HCT116 (cell line): ENCODE measurements at regions not wholly inside any gene's neighbourhood (a gene's known extent, or its start where the extent isn't known, plus 50 kb on each side); places are given as distances from the start of the nearest gene placed in this dataset.

Source experiments
- ATAC-seq: fragments of 200-7000 bp; cut with Tn5 transposase; 2 replicates; pipeline ENCODE4 v1.9.1; 2020; ENCODE audit warnings: mild to moderate bottlenecking, moderate library complexity
- BruUV-seq: library from RNA; stranded (reverse); fragments of 400-500 nt; replicated peaks from 2 replicates; lab custom pipeline; 2021; lab: Mats Ljungman, UMichigan
- CTCF ChIA-PET: fragments of 300-600 bp; sonication (Branson Sonifier 250); formaldehyde crosslinking; loops from one replicate; lab custom pipeline; 2021; ENCODE audit warnings: antibody characterized with exemption; lab: Charles Lee
- POLR2A ChIA-PET: fragments of 300-600, 350-600 bp; sonication (Branson Sonifier 250); formaldehyde crosslinking; loops from one replicate; lab custom pipeline; 2021; ENCODE audit warnings: antibody characterized with exemption; lab: Charles Lee
- RAD21 ChIA-PET, 2 experiments: fragments of 300-600 bp; sonication (Branson Sonifier 250); formaldehyde crosslinking; loops; one replicate each; lab custom pipeline; 2023; ENCODE audit warnings: low total read pairs in 2 of 2; ENCODE audit not compliant: uncharacterized antibody in 2 of 2, unreplicated experiment in 2 of 2, low non-redundant PET in 1 of 2; lab: Charles Lee
- DNase-seq: peaks from one replicate; pipeline ENCODE4 v3.0.0-alpha.2; 2010; ENCODE audit warnings: low read depth, low spot score
- H2AFZ ChIP-seq: fragments of 200-600 bp; shearing (Covaris generic), sonication (generic); 2 replicates; pipeline ENCODE4 v1.6.1; 2017; ENCODE audit warnings: low read depth, mixed run types, mixed read lengths, antibody characterized with exemption, low read length; ENCODE audit not compliant: poor library complexity, severe bottlenecking
- H3K27ac ChIP-seq: 2 replicates; pipeline ENCODE4 v1.5.1; 2012; ENCODE audit warnings: low read depth, low read length
- H3K27me3 ChIP-seq: fragments of 200-600 bp; sonication (generic); 2 replicates; pipeline ENCODE4 v1.6.1; 2016; ENCODE audit warnings: mixed run types, low read length, mixed read lengths; ENCODE audit not compliant: insufficient read depth
- H3K36me3 ChIP-seq, 2 experiments: fragments of 200-500 bp in 1 of 2; fragments of 200-600 bp in 1 of 2; sonication (Bioruptor generic) in 1 of 2; sonication (generic) in 1 of 2; 2 replicates each; pipeline versions ENCODE4 v1.5.1 to v1.6.1; 2014 to 2016; ENCODE audit warnings: low read length in 2 of 2, inconsistent platforms in 1 of 2, mixed read lengths in 1 of 2, mixed run types in 1 of 2; ENCODE audit not compliant: insufficient read depth in 2 of 2, control insufficient read depth in 1 of 2
- H3K4me1 ChIP-seq, 2 experiments: fragments of 200-600 bp in 1 of 2; sonication (generic) in 1 of 2; 2 replicates each; pipeline versions ENCODE4 v1.5.1 to v1.6.1; 2012 to 2017; ENCODE audit warnings: low read length in 2 of 2, inconsistent platforms in 1 of 2, mild to moderate bottlenecking in 1 of 2, mixed read lengths in 1 of 2, mixed run types in 1 of 2, moderate library complexity in 1 of 2; ENCODE audit not compliant: insufficient read depth in 2 of 2, control insufficient read depth in 1 of 2
- H3K4me2 ChIP-seq: fragments of 200-600 bp; sonication (generic); 2 replicates; pipeline ENCODE4 v1.6.1; 2017; ENCODE audit warnings: mixed run types, low read length, mixed read lengths
- H3K4me3 ChIP-seq, 2 experiments: fragments of 200-600 bp in 1 of 2; sonication (generic) in 1 of 2; replicated peaks in 1 of 2; 2 replicates each; pipeline ENCODE4 v1.5.1; 2011 to 2016; ENCODE audit warnings: low read length in 2 of 2, control low read depth in 1 of 2, low read depth in 1 of 2, mild to moderate bottlenecking in 1 of 2, mixed read lengths in 1 of 2, mixed run types in 1 of 2
- H3K79me2 ChIP-seq: fragments of 200-600 bp; sonication (generic); 2 replicates; pipeline ENCODE4 v1.6.1; 2017; ENCODE audit warnings: mild to moderate bottlenecking, mixed run types, low read length, moderate library complexity, mixed read lengths; ENCODE audit not compliant: insufficient read depth
- H3K9ac ChIP-seq: fragments of 200-600 bp; sonication (generic); 2 replicates; pipeline ENCODE4 v1.6.1; 2016; ENCODE audit warnings: low read length, mixed read lengths
- H3K9me2 ChIP-seq: fragments of 200-600 bp; sonication (generic), shearing (Covaris generic); 2 replicates; pipeline ENCODE4 v1.6.1; 2017; ENCODE audit warnings: mixed run types, mild to moderate bottlenecking, moderate library complexity; ENCODE audit not compliant: insufficient read depth
- H3K9me3 ChIP-seq, 2 experiments: fragments of 200-500 bp in 1 of 2; fragments of 200-600 bp in 1 of 2; sonication (Bioruptor generic) in 1 of 2; sonication (generic) in 1 of 2; 2 replicates each; pipeline ENCODE4 v1.6.1; 2014 to 2017; ENCODE audit warnings: low read length in 2 of 2, mixed read lengths in 2 of 2, inconsistent platforms in 1 of 2, low read depth in 1 of 2, mild to moderate bottlenecking in 1 of 2, mixed run types in 1 of 2, moderate library complexity in 1 of 2; ENCODE audit not compliant: control insufficient read depth in 1 of 2, insufficient read depth in 1 of 2
- H4K20me1 ChIP-seq: fragments of 200-600 bp; sonication (generic), shearing (Covaris generic); 2 replicates; pipeline ENCODE4 v1.6.1; 2017; ENCODE audit warnings: mixed run types, mild to moderate bottlenecking, moderate library complexity; ENCODE audit not compliant: insufficient read depth
- CEBPB ChIP-seq: IDR thresholded peaks from 2 replicates; pipeline ENCODE4 v1.6.1; 2012; ENCODE audit warnings: low read depth
- EGR1 ChIP-seq: IDR thresholded peaks from 2 replicates; pipeline ENCODE4 v1.6.1; 2012; ENCODE audit warnings: low read depth
- ELF1 ChIP-seq: IDR thresholded peaks from 2 replicates; pipeline ENCODE4 v1.6.1; 2012; ENCODE audit warnings: low read depth, borderline replicate concordance
- EZH2 ChIP-seq: fragments of 200-600 bp; sonication (generic); IDR thresholded peaks from 2 replicates; pipeline ENCODE4 v1.6.1; 2017; ENCODE audit warnings: antibody characterized with exemption, mixed run types
- JUND ChIP-seq: IDR thresholded peaks from 2 replicates; pipeline ENCODE4 v1.6.1; 2012
- SIN3A ChIP-seq: IDR thresholded peaks from 2 replicates; pipeline ENCODE4 v1.6.1; 2012; ENCODE audit warnings: low read depth
- SP1 ChIP-seq: IDR thresholded peaks from 2 replicates; pipeline ENCODE4 v1.6.1; 2012; ENCODE audit warnings: low read depth
- YY1 ChIP-seq: IDR thresholded peaks from 2 replicates; pipeline ENCODE4 v1.6.1; 2011; ENCODE audit warnings: low read length, low read depth, moderate library complexity, mild to moderate bottlenecking; ENCODE audit not compliant: insufficient replicate concordance; ENCODE audit errors: extremely low read depth
- ZFX ChIP-seq: fragments of 450-650 bp; IDR thresholded peaks from 2 replicates; pipeline ENCODE4 v1.6.1; 2017
- intact Hi-C: fragments of 100-400 bp; cut with micrococcal nuclease; formaldehyde crosslinking; loops from 2 replicates; pipeline ENCODE4 v1.10.0; 2022
- TF ChIP-seq, protein P1 (sequence below): IDR thresholded peaks from 2 replicates; pipeline ENCODE4 v1.6.1; 2011; ENCODE audit warnings: mild to moderate bottlenecking, low read length, moderate library complexity; ENCODE audit not compliant: insufficient replicate concordance; ENCODE audit errors: extremely low read depth
- TF ChIP-seq, protein P2 (sequence below): IDR thresholded peaks from 2 replicates; pipeline ENCODE4 v1.6.1; 2012

DNA sequence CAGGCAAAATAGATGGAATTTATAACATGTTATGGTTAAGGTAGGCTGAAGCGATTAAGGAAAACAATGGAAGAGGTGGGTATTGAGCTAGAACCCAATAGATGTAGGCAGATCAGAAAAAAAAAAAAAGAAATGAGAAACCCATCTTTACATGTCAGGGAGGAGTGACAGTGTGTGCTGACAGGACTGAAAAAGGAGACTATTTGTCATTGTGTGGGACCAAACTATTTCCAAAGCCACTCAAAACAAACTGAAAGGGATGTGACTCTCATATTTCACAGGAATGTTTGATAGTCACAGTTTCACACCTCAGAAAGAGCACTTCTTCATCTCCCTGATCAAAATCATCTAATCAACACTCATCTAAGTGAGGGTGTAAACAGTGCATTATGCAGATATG, 122.3 kb upstream of the KIF2A start:
- ChIA-PET CTCF (no interaction called here), RAD21 (no interaction called here), POLR2A (no interaction called here)
- Histone ChIP-seq H3K27me3 (peaks cover 32% of the 10 kb centered on the region), H3K4me1 (no peaks in the 10 kb centered on the region), H3K36me3 (no peaks in the 10 kb centered on the region), H3K9ac (no peak overlapping the region), H3K9me3 (no peaks in the 10 kb centered on the region), H3K79me2 (no peaks in the 10 kb centered on the region), H3K27ac (no peak overlapping the region), H3K4me3 (no peak overlapping the region), H2AFZ (no peak overlapping the region), H3K9me2 (no peaks in the 10 kb centered on the region), H3K4me2 (no peak overlapping the region), H4K20me1 (no peaks in the 10 kb centered on the region)
- BruUV-seq = no TSS peak
- ATAC-seq = no peak
- no peak for DNase-seq
- TF ChIP-seq EZH2 (no peak), ZFX (no peak)
- intact Hi-C loops = no loop called here

DNA sequence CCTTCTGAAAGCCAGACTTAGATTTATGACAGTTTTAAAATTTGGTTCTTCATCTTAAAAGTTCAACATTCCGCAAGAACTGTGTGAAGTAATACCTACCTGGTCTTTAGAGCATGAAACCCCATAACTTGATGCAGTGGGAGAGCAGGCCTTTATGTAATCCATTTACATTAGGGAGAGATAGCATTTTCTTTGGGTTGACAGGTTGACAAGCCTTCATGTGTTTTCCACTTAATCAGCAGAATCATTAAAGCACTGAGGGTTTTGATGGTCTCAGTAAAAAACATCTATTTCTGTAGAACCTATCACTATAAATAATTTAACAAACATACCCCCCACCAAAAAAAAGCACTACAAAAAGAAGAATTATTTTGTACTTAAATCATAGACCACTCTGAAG, 121.6 kb upstream of the KIF2A start:
- Histone ChIP-seq H3K9me2 (no peaks in the 10 kb centered on the region), H3K9me3 (no peaks in the 10 kb centered on the region), H3K9ac (no peak overlapping the region), H3K4me3 (no peak overlapping the region), H3K27ac (no peak overlapping the region), H3K4me1 (no peaks in the 10 kb centered on the region), H3K79me2 (no peaks in the 10 kb centered on the region), H2AFZ (no peak overlapping the region), H3K36me3 (no peaks in the 10 kb centered on the region), H3K27me3 (peaks cover 34% of the 10 kb centered on the region), H4K20me1 (no peaks in the 10 kb centered on the region), H3K4me2 (no peak overlapping the region)
- DNase-seq (no peak), ATAC-seq (no peak)
- TF ChIP-seq CEBPB = no peak
- TF ChIP-seq, protein P1, sequence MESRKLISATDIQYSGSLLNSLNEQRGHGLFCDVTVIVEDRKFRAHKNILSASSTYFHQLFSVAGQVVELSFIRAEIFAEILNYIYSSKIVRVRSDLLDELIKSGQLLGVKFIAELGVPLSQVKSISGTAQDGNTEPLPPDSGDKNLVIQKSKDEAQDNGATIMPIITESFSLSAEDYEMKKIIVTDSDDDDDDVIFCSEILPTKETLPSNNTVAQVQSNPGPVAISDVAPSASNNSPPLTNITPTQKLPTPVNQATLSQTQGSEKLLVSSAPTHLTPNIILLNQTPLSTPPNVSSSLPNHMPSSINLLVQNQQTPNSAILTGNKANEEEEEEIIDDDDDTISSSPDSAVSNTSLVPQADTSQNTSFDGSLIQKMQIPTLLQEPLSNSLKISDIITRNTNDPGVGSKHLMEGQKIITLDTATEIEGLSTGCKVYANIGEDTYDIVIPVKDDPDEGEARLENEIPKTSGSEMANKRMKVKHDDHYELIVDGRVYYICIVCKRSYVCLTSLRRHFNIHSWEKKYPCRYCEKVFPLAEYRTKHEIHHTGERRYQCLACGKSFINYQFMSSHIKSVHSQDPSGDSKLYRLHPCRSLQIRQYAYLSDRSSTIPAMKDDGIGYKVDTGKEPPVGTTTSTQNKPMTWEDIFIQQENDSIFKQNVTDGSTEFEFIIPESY = no peak
- TF ChIP-seq SIN3A = no peak
- no peak for TF ChIP-seq JUND
- TF ChIP-seq EZH2 = no peak
- no peak for TF ChIP-seq EGR1
- TF ChIP-seq SP1 = no peak
- TF ChIP-seq, protein P2, sequence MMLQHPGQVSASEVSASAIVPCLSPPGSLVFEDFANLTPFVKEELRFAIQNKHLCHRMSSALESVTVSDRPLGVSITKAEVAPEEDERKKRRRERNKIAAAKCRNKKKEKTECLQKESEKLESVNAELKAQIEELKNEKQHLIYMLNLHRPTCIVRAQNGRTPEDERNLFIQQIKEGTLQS = no peak
- no peak for TF ChIP-seq ELF1
- no peak for TF ChIP-seq YY1
- ChIA-PET RAD21 (no interaction called here), POLR2A (no interaction called here), CTCF (no interaction called here)
- intact Hi-C loops = no loop called here
- BruUV-seq = no TSS peak
